Esophagus muscularis mucosa (tissue), 4 donors: ENCODE measurements at regions not wholly inside any gene's neighbourhood (a gene's known extent, or its start where the extent isn't known, plus 50 kb on each side); places are given as distances from the start of the nearest gene placed in this dataset.

Source experiments
- CTCF ChIP-seq, 3 experiments: fragments of 200-600 bp in 2 of 3; fragments of 450-650 bp in 1 of 3; sonication (generic) in 2 of 3; IDR thresholded peaks; one replicate each; pipeline ENCODE4 v1.5.1; 2017 to 2019; ENCODE audit warnings: antibody characterized with exemption in 3 of 3, mild to moderate bottlenecking in 2 of 3, moderate library complexity in 1 of 3
- EP300 ChIP-seq: sonication (generic); formaldehyde crosslinking; IDR thresholded peaks from one replicate; pipeline ENCODE4 v1.6.1; 2017; ENCODE audit warnings: antibody characterized with exemption
- POLR2A ChIP-seq: fragments of 450-650 bp; IDR thresholded peaks from one replicate; pipeline ENCODE4 v1.6.1; 2017; ENCODE audit warnings: antibody characterized with exemption, moderate library complexity, mild to moderate bottlenecking, low read depth
- POLR2AphosphoS5 ChIP-seq, 2 donors: sonication (generic); formaldehyde crosslinking; IDR thresholded peaks; one replicate each; pipeline ENCODE4 v1.6.1; 2017; ENCODE audit warnings: antibody characterized with exemption in 2 of 2

GRCh38 chrX:42944381-42944998 lies 166.5 kb upstream of the PPP1R2C start:
- TF ChIP-seq CTCF (IDR thresholded peaks at IDR 0.05) (no peak), POLR2A (no peak), EP300 (no peak), POLR2AphosphoS5 (IDR thresholded peaks at IDR 0.05) (no peak)
